Cardiac muscle cell (in vitro differentiated cells and primary cell): ENCODE measurements at regions not wholly inside any gene's neighbourhood (a gene's known extent, or its start where the extent isn't known, plus 50 kb on each side); places are given as distances from the start of the nearest gene placed in this dataset.

Experiments
- DNase-seq, 2 donors: peaks; one replicate each; pipeline versions ENCODE4 v3.0.0 to v3.0.0-alpha.2; 2010 to 2017; ENCODE audit warnings: low read depth in 1 of 2, low spot score in 1 of 2
- H3K27ac ChIP-seq: fragments of 200-600 bp; sonication (generic); 2 replicates; pipeline ENCODE4 v1.5.1; 2016
- H3K27me3 ChIP-seq: fragments of 200-600 bp; sonication (generic); 2 replicates; pipeline ENCODE4 v1.6.0; 2016; ENCODE audit warnings: control low read depth
- H3K36me3 ChIP-seq: fragments of 200-600 bp; sonication (generic); 2 replicates; pipeline ENCODE4 v1.5.1; 2016; ENCODE audit warnings: control low read depth
- H3K4me1 ChIP-seq: fragments of 200-600 bp; sonication (generic); 2 replicates; pipeline ENCODE4 v1.8.1; 2017; ENCODE audit warnings: low read depth, mild to moderate bottlenecking, mixed run types
- H3K4me3 ChIP-seq: fragments of 200-600 bp; sonication (generic); 2 replicates; pipeline ENCODE4 v1.5.1; 2016; ENCODE audit warnings: mild to moderate bottlenecking
- H3K9me3 ChIP-seq: fragments of 200-600 bp; sonication (generic); 2 replicates; pipeline ENCODE4 v1.5.1; 2017; ENCODE audit warnings: low read depth, mild to moderate bottlenecking, control low read depth
- TF ChIP-seq, protein P1 (sequence below): IDR thresholded peaks from 2 replicates; pipeline ENCODE4 v1.5.1; 2012; ENCODE audit warnings: low read depth, mild to moderate bottlenecking, low read length

- no peaks in the 10 kb centered on the region for H3K9me3 ChIP-seq
- no peaks in the 10 kb centered on the region for H3K36me3 ChIP-seq
- no peaks in the 10 kb centered on the region for H3K27me3 ChIP-seq
- TF ChIP-seq, protein P1, sequence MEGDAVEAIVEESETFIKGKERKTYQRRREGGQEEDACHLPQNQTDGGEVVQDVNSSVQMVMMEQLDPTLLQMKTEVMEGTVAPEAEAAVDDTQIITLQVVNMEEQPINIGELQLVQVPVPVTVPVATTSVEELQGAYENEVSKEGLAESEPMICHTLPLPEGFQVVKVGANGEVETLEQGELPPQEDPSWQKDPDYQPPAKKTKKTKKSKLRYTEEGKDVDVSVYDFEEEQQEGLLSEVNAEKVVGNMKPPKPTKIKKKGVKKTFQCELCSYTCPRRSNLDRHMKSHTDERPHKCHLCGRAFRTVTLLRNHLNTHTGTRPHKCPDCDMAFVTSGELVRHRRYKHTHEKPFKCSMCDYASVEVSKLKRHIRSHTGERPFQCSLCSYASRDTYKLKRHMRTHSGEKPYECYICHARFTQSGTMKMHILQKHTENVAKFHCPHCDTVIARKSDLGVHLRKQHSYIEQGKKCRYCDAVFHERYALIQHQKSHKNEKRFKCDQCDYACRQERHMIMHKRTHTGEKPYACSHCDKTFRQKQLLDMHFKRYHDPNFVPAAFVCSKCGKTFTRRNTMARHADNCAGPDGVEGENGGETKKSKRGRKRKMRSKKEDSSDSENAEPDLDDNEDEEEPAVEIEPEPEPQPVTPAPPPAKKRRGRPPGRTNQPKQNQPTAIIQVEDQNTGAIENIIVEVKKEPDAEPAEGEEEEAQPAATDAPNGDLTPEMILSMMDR: no peak
- no peak overlapping the region for H3K4me3 ChIP-seq
- H3K4me1 ChIP-seq: no peaks in the 10 kb centered on the region
- H3K27ac ChIP-seq: no peak overlapping the region
- no peak for DNase-seq
Observed at GRCh38 chr20:60477958-60478357, 519.7 kb downstream of the CDH26 start.

DNA sequence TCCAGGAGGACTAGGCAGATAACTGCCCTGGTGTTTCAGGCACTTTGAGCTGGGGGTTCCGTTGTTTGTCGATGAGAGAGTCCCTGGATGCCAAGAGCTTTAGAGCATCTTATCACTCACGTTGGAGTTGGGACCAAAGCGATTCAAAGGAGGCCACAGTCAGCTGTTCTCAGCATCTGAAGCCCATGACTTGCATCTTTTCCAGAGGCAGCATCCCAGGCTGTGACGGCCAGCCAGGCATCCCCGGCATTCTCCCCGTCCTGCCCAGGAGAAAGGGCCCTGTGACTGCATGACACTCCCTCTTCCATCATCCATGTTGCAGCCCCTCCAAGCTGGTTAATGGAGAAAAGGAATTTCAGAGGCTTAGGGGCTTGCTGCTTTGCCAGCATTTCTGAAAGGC is 520.3 kb downstream of the CDH26 start:
- DNase-seq: no peak
- Histone ChIP-seq H3K36me3 (no peaks in the 10 kb centered on the region), H3K27ac (no peak overlapping the region), H3K27me3 (no peaks in the 10 kb centered on the region), H3K9me3 (no peaks in the 10 kb centered on the region), H3K4me1 (no peaks in the 10 kb centered on the region), H3K4me3 (no peak overlapping the region)
- TF ChIP-seq, protein P1: no peak

- Histone ChIP-seq H3K27ac (no peak overlapping the region), H3K36me3 (no peaks in the 10 kb centered on the region), H3K9me3 (no peaks in the 10 kb centered on the region), H3K4me3 (no peak overlapping the region), H3K4me1 (peaks cover under 1% of the 10 kb centered on the region), H3K27me3 (no peaks in the 10 kb centered on the region)
- DNase-seq: no peak
- TF ChIP-seq, protein P1: no peak
Observed at GRCh38 chr20:60480950-60481742, 522.9 kb downstream of the CDH26 start.

DNA sequence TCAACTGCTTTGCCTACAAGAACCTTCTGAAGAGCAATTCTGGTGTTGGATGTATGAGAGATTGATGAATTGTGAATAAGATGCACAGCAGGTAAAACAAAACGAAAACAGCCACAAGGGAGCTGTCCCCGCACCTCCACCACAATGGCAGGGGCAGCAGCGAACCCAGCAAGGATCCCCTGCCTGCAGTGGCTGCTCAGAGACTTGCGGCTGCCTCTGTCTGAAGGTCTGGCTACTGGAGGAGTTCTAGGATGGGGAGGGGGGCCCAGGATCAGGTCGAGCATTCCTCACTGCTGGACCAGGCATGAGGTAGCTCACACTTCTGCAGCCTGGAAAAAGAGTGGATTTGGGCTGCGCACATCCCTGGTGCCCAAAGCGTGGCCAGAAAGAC is 523.5 kb downstream of the CDH26 start:
- Histone ChIP-seq H3K9me3 (no peaks in the 10 kb centered on the region), H3K27ac (no peak overlapping the region), H3K36me3 (no peaks in the 10 kb centered on the region), H3K4me3 (no peak overlapping the region), H3K4me1 (peaks cover 4% of the 10 kb centered on the region), H3K27me3 (no peaks in the 10 kb centered on the region)
- no peak for DNase-seq
- TF ChIP-seq, protein P1: no peak

- H3K27me3 ChIP-seq: no peaks in the 10 kb centered on the region
- DNase-seq: no peak
- TF ChIP-seq, protein P1: no peak
- no peaks in the 10 kb centered on the region for H3K9me3 ChIP-seq
- H3K4me1 ChIP-seq: peaks cover 4% of the 10 kb centered on the region
- no peak overlapping the region for H3K4me3 ChIP-seq
- H3K27ac ChIP-seq: no peak overlapping the region
- H3K36me3 ChIP-seq: no peaks in the 10 kb centered on the region
Observed at GRCh38 chr20:60482221-60483008, 524.2 kb downstream of the CDH26 start.
